SK-N-SH treated with all-trans-retinoic acid at 6 μM for 48 hours (cell line): ENCODE measurements at regions not wholly inside any gene's neighbourhood (a gene's known extent, or its start where the extent isn't known, plus 50 kb on each side); places are given as distances from the start of the nearest gene placed in this dataset.

ENCODE experiments used
- ARNTL ChIP-seq: fragments of 450-650 bp; formaldehyde crosslinking; IDR thresholded peaks from 2 replicates; pipeline ENCODE4 v1.5.0; 2020; ENCODE audit warnings: low read depth, mild to moderate bottlenecking, moderate library complexity, borderline replicate concordance
- GLIS3 ChIP-seq: fragments of 250-450 bp; sonication (Bioruptor Pico); IDR thresholded peaks from 2 replicates; pipeline ENCODE4 v1.5.0; 2020; ENCODE audit warnings: mild to moderate bottlenecking, moderate library complexity
- ZFP30 ChIP-seq: fragments of 450-650 bp; formaldehyde crosslinking; IDR thresholded peaks from 2 replicates; pipeline ENCODE4 v1.5.0; 2022; ENCODE audit warnings: mild to moderate bottlenecking, moderate library complexity
- ZNF70 ChIP-seq: fragments of 450-650 bp; formaldehyde crosslinking; IDR thresholded peaks from 2 replicates; pipeline ENCODE4 v1.5.0; 2020; ENCODE audit warnings: mild to moderate bottlenecking, moderate library complexity

GRCh38 chr1:98066911-98067310, 146.1 kb upstream of the DPYD start:
- TF ChIP-seq ARNTL (CRISPR knock-in tag) (no peak), GLIS3 (no peak), ZNF70 (CRISPR knock-in tag) (no peak), ZFP30 (CRISPR knock-in tag) (no peak)
